D721Med (cell line): ENCODE measurements at regions not wholly inside any gene's neighbourhood (a gene's known extent, or its start where the extent isn't known, plus 50 kb on each side); places are given as distances from the start of the nearest gene placed in this dataset.
"Not testable (repeated sequence)": the region's sequence is repeated elsewhere in the genome, so short reads cannot be mapped to it uniquely, and the experiment has no call there.

ENCODE experiments used
- DNase-seq: peaks from one replicate; pipeline ENCODE4 v3.0.0; 2011; ENCODE audit warnings: low spot score; ENCODE audit not compliant: insufficient read length
- FAIRE-seq: peaks from 2 replicates; lab custom pipeline; 2011; peaks lifted over from hg19 to GRCh38; lab: Jason Lieb, UNC
- TF ChIP-seq, protein P1 (sequence below): IDR thresholded peaks from 2 replicates; pipeline ENCODE4 v1.5.1; 2012; ENCODE audit warnings: mild to moderate bottlenecking, control low read depth; ENCODE audit not compliant: insufficient read depth; ENCODE audit errors: missing control alignments

DNA sequence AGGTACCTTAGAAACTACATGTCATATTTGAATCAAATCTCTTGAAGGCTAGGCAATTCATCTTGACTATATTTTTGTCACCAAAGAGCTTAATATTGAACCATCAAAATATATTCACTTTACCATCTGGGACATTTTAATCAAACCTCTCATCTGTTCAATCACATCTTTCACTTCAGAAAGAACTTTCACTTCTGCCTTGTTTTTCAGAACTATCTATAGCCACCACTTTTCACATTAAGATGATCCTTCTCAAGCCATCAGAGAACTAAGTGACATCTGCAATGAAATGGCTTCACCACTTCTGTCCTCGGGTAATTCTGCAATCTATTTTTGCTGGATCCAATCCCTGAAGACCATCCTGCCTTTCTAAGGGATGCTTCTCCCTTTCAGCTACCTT, 57.8 kb downstream of the OR2B2 start:
- FAIRE-seq = no peak
- TF ChIP-seq, protein P1, sequence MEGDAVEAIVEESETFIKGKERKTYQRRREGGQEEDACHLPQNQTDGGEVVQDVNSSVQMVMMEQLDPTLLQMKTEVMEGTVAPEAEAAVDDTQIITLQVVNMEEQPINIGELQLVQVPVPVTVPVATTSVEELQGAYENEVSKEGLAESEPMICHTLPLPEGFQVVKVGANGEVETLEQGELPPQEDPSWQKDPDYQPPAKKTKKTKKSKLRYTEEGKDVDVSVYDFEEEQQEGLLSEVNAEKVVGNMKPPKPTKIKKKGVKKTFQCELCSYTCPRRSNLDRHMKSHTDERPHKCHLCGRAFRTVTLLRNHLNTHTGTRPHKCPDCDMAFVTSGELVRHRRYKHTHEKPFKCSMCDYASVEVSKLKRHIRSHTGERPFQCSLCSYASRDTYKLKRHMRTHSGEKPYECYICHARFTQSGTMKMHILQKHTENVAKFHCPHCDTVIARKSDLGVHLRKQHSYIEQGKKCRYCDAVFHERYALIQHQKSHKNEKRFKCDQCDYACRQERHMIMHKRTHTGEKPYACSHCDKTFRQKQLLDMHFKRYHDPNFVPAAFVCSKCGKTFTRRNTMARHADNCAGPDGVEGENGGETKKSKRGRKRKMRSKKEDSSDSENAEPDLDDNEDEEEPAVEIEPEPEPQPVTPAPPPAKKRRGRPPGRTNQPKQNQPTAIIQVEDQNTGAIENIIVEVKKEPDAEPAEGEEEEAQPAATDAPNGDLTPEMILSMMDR = no peak

DNA sequence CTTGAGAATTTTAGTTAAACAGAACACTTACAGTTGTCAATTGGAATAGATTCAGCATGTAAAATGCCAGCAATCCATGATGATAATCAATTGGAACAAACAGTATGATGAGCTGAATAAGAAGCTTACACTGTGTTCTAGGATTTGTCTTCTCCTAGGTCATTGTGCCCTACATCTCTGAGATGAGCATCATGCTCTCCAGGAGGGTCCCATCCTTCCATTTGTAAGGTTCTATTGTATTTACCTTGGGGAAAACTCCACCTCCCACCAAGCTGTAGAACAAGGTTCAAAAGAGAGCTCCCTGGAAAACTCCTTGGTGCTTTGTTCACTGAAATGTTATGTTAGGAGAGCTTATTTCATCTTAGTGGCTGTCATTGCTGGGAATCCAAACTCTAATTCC, 60.8 kb downstream of the OR2B2 start:
- DNase-seq (no peak), FAIRE-seq (no peak)
- TF ChIP-seq, protein P1 = no peak

More for the DNA sequence above, 57.8 kb downstream of the OR2B2 start:
- no peak for DNase-seq

DNA sequence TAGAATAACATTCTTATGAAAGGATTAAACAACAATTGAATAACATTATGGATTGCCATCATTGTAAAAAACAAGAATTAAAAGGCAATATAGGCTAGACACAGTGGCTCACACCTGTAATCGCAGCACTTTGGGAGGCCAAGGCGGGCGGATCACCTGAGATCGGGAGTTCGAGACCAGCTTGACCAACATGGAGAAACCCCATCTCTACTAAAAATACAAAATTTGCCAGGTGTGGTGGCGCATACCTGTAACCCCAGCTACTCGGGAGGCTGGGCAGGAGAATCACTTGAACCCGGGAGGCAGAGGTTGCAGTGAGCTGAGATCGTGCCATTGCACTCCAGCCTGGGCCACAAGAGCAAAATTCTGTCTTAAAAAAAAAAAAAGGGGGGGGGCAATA, 63.2 kb downstream of the OR2B2 start:
- not testable (repeated sequence) for DNase-seq, FAIRE-seq

DNA sequence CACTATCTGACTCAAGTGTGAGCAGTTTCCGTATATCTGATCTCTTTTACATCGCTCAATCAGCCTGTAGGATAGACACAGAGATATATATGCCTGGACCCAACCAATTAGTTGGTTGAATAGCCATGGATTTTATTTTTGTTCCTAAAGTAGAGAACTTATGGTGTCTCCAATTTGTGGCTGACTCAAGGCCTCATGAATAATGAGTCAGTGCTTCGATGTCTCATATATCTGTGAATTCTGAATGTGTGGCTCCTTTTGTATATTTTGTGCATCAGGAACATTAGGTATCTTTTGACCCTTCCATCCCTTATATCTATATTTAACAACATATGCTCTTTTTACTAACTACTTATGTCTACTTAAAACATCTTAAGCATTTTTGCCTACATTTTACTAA, 64.5 kb downstream of the OR2B2 start:
- TF ChIP-seq, protein P1 = no peak
- no peak for FAIRE-seq
- DNase-seq = no peak

DNA sequence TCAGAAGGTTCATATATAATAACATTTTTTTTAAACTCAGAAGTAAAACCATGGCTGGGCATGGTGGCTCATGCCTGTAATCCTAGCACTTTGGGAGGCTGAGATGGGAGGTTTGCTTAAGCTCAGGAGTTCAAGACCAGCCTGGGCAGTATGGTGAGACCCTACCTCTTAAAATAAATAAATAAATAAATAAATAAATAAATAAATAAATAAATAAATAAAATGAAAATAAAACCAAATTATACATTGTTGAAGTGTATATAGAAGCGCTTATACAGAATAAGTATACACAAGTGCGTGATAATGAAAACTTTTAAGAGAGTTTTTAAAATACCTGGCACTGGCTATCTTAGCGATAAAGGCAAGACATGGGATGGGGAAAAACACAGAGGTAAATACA, 71.6 kb downstream of the OR2B2 start:
- DNase-seq (no peak), FAIRE-seq (no peak)
- TF ChIP-seq, protein P1 = no peak

DNA sequence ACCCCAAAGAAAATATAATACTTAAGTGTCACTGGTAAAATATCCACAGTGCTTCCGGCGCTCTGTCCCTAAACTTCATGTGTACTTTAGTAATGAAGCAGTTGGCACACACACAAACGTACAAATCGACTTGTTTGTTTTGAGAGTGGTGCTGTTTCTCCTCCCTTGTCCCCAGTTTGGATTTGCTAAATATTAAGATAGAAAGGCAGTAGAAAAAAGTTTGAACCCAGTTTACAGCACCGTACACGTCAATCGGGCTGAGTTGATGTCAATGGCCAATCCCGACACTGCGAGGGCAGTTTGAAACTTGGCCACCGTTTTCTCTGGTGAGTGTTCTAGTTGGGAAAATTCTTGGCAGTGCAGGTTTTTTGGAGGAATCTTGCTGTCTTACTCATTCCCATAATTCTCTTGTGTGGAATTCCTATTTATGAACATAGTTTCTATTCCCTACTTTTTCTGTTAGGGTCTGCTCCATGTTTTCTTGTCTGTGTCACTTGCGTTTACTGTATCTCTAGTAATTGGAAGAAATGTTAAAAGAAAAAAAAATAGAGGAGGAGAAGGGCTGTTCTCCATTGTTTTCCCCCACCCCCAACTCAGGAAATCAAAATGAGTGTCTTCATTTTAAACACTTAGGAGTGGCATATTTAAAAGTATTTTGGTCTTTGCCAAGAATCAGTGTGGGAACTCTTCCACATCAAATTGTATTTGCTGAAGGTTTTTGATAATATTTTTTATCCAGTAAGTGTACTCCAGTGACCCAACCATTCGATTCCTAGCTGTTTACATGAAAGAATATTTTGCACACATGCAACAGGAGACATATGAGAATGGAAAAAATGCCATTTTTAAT, 72.3 kb downstream of the OR2B2 start:
- TF ChIP-seq, protein P1 = no peak
- no peak for DNase-seq
- no peak for FAIRE-seq

DNA sequence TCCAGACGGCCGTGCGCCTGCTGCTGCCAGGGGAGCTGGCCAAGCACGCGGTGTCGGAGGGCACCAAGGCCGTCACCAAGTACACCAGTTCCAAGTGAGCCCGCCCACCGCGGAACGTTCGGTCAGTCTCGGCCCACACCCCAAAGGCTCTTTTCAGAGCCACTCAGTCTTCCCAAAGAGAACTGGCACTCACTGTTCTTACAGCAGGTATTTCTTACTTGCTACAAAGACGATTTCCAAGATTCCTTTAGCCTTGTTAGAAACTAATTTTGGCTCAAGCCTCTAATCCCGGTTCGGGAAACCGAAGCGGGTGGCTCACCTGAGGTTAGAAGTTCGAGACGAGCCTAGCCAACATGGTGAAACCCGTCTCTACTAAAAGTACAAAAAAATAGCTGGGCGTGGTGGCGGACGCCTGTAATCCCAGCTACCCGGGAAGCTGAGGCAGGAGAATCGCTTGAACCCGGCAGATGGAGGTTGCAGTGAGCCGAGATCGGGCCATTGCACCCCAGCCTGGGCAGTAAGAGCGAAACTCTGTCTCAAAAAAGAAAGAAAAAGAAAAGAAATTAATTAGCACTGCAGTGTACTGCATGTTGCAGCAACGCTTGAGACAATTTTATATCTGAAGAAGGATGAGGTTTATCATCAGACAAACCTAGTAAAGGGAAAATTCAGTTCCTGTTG, 73.1 kb downstream of the OR2B2 start:
- TF ChIP-seq, protein P1 = no peak
- no peak for FAIRE-seq
- no peak for DNase-seq
